HG03175 (cell line): ENCODE measurements at regions not wholly inside any gene's neighbourhood (a gene's known extent, or its start where the extent isn't known, plus 50 kb on each side); places are given as distances from the start of the nearest gene placed in this dataset.
A peak's percentile ranks its signal among the peaks of the same experiment; 100 is the strongest.

Source experiments
- ATAC-seq: cut with Tn5 transposase; IDR thresholded peaks from one replicate; pipeline ENCODE4 v1.9.1; 2021; ENCODE audit warnings: mild to moderate bottlenecking, moderate library complexity; ENCODE audit not compliant: unreplicated experiment

DNA sequence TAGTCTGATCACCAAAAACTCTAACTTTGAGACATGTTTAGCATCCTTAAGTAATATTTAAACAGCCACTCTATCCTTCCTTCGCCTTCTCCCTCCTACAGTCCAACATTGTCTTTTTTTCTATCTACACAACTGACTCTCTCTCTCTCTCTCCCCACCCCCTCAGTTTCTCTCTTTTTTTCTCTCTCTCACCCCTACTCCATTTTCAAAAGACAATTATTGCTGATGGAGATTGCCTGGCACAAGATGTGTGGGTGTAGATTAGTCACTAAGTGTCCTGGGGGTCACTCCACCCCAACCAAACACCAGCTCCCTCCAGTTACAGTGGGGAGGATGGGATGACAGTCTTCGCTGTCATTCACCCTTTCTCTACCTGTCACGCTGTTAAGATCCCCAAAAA is 94.5 kb upstream of the NFIA start:
- no peak for ATAC-seq

DNA sequence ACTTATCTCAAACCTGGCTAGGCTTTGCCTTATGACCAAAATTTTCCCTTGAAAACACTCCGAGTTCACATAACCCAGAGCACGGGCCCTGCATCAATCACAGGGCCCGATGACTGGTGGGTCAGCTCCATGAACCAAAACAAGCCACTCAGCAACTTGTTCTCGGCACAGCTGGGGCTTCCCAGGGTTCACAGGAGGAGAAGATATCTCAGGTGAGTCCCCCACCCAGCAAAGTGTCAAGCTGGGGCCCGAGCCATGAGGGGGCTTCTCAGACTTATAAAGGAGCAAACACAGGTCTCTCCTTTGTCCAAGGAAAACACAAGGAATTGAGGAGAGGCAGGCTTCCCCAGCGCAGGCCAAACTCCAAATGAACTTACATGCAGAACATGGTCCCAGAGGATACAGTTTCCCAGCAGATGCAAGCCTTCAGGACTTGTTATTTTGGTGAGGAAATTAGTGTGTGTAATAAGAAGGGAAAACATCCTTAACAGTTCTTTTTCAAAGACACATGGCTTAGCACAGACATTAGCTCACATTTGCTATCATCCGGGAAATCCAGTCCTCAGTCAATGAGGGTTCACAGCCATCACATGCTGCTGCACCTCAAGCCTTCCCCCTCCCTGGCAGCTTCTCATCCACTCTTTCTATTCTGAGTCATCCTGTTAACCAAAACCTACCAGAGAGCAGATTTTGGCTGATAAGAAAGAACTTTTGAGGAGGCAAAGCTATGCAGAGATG is 98.1 kb upstream of the NFIA start:
- ATAC-seq: no peak

DNA sequence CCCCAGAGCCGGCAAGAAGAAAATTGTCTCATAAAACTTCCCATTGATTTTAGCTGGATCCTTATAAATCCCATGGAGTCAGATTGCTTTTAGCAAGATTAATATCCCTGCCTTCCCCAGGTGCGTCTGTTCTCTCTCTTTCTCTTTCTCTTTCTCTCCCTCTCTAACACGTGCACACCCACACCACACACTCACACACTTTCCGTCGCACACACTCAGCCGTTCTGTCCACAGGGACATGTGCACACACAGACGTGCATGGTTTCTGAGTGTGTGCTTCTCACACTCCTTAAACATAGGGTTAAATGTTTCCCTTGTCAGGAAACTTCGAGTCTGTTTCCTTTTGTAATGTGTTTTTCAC is 98.7 kb upstream of the NFIA start:
- ATAC-seq: no peak

DNA sequence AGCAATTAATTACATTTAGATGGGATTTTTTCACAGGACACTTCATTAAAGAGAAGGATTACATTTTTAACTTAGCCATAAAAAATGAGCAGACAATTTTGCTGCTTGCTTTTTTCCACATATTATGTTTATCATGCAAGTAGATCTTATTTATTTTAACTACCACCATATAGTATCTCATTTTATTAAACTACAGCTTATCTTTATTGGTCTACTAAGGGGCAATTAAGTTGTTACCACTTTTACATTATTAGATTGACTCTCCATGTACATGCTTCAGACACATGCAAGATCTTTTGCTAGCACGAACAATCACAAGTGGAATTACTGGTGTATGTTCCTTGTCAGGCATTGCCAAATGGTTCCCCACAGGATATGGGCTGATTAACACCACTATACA is 99.8 kb upstream of the NFIA start:
- ATAC-seq: no peak

DNA sequence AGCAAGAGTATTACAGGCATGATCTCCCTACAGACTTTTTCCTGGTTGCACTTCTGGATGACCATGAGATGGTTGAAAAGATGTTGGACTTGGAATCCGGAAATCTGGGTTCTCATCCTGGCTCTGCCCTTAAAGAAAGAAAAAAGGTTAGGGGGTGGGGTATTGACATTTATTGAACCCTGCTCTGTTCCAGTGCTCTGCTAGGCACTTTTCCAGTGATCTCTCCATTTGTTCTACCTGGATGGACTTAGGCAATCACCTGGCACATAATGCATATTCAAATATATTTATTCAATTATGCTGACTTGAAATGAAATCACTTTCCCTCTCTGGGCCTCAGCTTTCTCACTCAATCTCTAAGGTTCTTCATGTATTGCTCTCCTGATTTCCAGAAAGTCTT is 101.0 kb upstream of the NFIA start:
- ATAC-seq: no peak

DNA sequence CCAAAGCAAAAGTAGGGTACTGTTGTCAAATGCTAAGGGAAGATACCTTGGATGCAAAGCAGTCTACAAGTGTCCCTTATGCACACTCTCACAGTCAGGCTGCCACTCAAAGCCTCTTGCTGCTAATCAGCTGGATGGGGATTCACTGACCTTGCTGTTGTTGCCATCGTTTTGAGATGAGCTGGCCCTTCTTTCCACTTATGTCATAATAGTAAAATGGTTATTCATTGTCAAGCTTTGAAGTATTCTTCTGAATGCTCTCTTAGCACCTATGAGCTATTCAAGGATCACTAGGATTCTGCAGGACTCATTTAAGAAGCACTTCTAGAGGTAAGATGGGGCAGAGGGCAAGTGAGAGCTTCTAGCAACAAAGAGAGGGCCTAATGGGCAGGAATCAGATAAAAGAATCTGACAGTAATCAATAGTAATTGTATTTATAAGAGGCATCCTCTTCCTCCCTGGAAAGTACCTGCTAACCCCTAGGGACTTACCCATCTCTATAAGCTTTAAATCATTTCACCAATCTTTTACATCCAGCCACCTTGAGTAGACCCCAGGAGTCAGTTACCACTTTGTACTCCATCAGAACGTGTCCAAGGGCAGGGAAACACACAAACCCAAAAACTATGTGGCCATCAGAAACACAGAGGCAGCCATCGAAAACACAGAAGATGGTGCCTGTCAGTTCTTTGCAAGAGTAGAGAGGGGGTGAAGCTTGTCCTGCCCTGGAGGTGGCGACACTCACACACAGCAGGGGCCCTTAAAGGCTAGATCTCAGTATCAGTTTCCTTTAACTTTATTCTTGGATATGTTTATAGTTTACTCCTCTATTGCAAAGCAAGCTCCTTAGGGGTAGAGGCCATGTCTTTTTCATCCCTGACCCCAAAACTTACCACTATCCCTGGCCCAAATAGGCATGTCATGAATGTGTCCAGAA is 103.7 kb upstream of the NFIA start:
- peak; percentile 76 for ATAC-seq

DNA sequence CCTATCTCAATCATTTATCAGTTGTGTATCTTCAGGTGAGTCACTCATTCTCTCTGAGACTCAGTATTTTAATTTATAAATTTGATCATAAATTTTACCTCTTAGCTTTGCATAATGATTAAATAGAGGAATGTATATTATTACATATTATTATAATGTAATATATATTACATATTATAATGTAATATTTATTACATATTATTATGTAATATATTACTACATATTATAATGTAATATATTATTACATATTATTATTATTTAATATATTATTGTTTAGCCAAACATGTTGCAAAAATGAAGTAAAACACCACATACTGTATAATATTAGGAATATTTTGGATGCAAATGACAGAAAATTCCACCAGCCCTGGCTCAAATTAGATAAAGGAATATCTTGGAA is 104.7 kb upstream of the NFIA start:
- no peak for ATAC-seq

DNA sequence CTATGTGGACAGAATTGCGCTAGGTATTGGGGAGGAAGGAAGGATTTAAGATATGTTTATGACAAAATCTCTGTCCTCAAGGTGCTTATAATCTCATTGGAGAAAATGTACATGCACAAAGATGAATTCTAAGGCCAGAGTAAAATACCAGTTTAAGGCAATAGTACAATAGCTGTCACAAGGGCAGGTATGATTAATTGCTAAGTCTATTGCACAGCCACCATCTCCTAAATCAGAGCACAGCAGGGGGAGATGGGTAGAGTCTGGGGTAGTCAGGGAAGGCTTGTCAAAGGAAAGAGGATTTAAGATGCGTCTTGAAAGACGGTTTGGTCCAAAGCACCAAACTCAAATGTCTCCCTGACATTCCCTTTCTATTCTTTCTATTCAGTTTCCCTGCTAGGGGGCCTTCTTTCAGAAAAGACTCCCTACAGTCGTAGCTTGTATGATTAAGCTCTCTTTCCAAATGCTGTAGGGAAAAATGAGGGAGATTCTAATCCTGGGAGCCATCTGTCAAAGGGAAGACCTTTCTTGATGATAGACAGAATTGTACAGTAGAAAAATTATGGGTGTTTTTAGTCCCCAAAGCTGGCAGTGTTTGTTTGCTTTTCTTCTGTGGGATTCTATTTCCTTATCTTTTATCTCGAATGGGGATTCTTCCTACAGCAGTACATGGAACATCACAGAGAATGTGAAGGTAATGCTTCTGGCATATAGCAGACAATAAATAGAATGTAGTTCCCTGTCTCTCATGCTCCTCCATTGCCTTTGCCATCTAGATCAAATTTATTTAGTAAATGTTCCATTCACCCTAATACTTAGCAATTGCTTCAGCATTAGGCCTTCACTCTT is 107.6 kb upstream of the NFIA start:
- ATAC-seq: no peak

DNA sequence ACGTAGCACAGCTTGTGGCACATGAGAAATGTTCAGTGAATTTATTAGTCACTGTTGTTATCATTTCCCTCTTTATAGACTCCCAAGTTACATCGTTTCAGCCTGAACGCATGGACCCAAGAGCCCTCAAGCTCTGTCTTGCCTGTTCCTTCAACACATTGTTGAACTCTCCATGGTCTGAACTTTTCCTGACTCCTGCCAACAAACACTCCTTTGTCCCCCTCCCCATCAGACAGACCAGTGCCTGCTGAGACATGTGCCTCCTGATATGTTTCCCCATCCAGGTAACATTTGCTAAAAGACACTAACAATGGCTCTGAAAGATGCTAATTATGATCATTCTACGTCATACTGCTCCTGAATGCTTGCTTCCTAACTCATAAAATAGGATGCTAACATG is 108.7 kb upstream of the NFIA start:
- ATAC-seq: no peak

DNA sequence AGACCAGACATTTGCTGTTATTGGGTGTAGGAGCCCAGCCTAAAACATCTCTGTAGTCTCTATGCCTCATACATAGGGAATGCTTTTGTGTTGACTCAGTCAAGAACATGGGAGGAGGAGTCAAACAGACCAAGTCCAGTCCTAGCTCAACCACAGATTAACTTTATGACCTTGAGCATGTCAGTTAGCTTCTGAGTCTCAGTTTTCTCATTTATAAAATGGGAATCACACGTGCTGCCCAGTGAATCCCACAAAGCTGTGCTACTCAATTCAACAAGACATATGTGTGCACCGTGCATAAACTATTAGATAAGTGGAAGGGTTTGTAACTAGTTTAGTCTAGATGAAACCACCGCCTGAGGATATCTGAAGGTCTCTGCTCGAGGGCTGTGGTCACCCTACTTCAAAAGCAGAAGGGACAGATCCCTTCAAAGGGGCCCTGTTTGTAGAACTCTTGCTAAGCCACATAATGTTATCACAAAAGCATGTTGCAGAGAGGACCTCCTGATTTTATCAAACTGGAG is 109.5 kb upstream of the NFIA start:
- ATAC-seq: no peak

DNA sequence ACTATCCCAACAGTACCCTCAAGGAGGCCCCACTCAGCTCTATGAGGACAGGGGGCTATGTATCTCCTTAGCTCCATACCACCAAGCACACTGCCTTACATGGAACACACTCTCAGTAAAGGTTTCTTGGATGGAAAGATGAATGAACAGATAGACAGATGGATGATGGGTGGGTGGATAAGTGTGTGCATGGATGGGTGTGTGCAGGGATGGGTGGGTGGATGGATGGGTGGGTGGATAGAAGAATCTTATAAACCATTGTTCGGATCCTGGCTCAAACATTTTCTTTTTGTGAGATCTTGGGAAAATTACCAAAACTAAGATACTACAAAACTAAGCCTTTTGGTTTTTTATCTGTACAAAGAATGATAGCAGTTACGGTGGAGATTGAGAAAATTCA is 111.0 kb upstream of the NFIA start:
- ATAC-seq: no peak

DNA sequence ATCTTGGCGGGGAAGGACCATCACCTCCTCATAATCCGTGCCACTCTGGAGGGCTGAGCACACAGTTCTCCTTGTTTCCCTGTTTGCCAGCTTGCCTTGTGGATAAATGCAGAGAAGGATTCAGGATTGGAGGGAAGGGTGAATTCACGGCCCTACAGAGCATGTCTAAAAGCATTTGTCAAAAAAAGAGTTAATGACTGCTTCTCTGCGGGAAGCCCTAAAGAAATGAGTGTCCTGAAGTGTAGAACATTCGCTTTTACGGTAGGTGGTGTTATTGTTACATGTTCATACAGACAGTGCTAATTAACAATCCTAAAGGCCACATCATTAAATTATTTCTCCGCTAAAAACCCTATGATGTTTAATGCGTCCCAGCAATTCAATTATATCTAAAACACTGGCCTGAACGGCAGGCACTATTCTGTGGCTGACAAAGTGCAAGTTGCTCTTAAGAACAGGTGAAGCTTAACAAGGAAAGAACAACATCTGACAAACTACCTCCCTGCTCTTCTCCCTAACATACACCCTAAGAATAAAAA is 112.3 kb upstream of the NFIA start:
- ATAC-seq: no peak

DNA sequence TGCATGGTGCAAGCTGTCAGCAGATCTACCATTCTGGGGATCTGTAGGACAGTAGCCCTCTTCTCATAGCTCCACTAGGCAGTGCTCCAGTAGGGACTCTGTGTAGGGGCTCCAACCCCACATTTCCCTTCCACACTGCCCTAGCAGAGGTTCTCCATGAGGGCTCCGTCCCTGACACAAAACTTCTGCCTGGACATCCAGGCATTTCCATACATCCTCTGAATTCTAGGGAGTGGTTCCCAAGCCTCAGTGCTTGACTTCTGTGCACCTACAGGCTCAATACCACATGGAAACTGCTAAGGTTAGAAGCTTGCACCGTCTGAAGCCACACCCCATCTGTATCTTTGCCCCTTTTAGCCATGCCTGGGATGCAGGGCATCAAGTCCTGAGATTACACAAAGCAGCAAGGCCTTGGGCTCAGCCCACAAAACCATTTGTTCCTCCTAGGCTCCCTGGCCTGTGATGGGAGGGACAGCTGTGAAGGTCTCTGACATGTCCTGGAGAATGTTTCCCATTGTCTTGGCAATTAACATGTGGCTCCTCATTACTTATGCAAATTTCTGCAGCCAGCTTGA is 117.0 kb upstream of the NFIA start:
- no peak for ATAC-seq

DNA sequence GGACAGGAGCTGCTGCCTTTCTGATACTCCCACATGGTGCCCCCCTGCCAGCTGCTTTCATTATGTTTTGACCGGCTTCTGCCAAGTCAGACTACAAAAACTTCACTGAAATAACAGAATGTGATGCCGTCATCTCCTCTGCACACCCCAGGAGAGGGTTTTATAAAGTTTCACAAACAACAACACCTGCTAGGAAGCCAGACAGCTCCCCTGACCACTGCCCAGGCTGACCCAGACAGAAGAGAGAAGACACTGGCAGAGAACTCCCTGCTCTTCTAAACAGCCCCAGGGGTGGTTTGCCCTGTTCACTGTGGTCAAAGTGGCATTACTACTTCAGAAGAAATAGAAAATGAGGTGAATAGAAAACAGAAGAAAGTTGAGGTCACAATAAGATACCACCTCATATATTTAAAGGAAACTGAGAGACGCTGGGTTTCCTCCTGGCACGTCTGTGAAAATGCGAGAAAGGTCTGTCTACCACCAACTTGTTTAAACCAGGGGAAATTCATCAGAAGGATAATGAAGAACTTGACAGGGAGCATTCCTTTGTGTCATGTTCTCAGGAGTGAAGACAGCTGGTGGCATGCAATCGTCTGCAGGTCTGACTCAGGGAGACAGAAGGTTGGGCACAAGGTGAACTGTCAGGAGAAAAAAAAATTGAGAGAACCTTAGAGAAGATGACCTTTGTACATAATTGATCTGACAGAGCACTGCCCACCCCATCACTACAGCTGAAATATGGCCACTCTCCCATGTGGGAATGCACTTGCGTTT is 119.0 kb upstream of the NFIA start:
- ATAC-seq: no peak

DNA sequence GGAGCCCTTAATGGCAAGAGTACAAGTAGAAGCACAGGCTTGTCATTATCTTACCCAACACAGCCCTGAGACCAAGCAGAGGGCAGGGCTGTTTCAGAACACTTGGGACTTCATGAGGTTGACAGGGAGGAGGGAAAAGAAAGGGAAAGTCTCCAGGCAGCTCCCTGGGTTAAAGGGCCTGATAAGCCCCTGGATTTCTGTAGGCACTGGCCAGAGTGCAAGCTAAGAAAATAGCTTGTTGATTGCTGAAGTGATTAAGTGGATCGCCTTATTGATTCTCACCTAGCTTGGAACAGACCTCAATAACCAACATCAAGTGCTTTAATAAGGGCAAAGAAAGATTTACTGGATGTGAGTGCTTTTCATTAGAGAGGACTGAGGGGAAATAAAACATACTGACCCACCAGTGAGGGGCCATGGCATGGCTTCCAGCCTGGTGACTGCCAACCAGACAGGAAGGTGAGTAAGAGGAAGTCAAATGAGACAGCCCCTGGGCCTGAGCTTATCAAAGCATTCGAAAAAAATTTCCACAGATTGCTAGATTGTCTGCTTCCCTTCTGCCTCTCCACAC is 121.4 kb upstream of the NFIA start:
- no peak for ATAC-seq

DNA sequence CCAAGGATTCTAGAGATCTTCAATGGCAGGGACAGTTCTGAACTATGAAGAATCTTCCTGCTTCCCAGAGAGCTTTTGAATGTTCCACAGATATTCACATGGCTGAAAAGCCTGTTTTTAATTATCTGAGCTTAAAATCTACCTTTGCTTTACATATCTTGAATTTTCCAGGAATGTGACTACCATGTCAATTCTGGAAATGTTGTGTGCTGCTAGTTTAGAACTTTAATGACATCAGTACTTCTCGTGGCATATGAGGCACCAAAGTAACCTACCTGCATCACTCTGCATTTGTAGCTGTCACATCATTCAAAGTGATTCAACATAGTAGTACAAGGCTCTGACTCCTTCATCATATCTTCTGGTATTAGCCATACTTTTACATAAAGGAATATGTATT is 122.7 kb upstream of the NFIA start:
- ATAC-seq: no peak

DNA sequence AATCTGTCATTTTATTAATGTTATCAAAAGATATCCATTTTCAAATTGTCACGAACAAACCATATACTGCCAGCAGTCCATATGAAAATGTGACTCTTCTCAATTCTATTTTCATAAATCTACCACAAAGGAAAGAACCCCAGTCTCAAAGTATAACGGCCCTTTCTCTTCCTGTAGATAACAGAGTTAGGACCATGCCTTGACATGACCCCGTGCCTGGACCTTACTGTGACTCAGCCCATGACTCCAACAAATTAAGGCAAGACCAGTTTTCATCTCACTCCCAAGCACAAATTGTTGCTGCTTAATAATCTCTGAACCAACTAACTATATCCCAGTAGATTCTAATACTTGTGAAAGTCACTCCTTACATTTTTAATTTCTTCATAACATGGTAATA is 124.4 kb upstream of the NFIA start:
- ATAC-seq: no peak

DNA sequence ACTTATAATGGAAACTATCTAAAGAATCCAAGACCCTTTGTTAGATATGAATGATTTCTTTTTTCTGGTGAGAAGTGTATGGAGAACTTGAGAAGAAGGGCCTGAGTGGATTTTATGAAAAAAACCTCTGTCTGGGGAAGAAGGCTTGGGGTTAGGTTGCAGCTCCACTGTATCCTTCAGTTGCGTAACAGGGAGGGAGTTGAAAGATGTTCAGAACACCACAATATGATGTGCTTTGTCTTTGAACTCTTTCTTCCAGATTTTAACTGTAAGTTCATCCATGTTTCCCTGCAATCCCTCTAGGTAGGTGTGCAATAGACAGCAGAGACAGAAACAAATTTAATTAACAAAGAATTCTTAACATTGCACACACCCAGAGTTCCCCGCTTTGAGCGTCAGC is 125.8 kb upstream of the NFIA start:
- no peak for ATAC-seq

DNA sequence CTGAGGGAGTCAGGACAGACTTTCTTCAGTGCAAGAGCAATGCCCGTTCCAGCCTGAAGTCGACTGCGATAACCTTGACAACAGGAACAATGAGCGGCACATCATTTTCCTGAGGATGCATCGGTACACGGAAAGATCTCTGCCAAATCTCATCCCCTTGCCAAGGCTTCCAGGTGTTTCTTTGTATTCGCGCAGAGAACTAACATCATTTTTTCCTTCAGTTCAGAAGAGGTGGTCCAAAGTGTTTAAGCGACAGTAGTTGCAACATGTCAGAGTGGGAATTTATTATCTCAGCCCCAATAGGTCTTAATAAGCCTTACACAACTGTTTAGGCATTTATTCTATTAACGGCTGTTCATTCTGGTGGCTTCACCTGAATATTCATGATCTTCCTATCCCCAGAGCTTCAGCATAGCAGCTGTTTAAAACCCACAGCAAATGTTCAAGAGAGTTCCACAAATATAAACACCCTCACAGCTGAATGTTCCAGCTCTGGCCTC is 129.7 kb upstream of the NFIA start:
- no peak for ATAC-seq
